GM21576 (cell line): ENCODE measurements at regions not wholly inside any gene's neighbourhood (a gene's known extent, or its start where the extent isn't known, plus 50 kb on each side); places are given as distances from the start of the nearest gene placed in this dataset.
"Not testable (repeated sequence)": the region's sequence is repeated elsewhere in the genome, so short reads cannot be mapped to it uniquely, and the experiment has no call there.

Source experiments
- ATAC-seq: cut with Tn5 transposase; IDR thresholded peaks from one replicate; pipeline ENCODE4 v1.9.1; 2021; ENCODE audit warnings: mild to moderate bottlenecking, moderate library complexity; ENCODE audit not compliant: unreplicated experiment

GRCh38 chr7:93830141-93830925 lies 60.2 kb downstream of the TFPI2 start:
- ATAC-seq, result no peak

DNA sequence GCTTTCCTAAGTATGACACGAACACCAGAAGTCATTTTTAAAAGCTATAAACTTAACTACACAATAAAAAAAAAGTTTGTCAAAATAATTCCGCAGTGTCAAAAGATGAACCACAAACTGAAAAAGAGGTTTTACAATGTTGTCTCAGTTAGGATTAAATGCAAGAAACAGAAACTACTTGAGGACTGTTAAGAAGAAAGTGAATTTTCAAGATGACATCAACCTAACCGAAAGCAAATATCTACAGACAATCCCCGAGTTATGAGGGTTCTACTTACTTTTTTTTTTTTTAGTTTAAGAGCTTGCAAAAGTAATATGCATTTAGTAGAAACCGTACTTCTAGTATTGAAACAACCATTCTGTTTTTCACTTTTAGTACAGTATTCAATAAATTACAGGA lies 62.3 kb downstream of the TFPI2 start:
- ATAC-seq, result peak; percentile 77

DNA sequence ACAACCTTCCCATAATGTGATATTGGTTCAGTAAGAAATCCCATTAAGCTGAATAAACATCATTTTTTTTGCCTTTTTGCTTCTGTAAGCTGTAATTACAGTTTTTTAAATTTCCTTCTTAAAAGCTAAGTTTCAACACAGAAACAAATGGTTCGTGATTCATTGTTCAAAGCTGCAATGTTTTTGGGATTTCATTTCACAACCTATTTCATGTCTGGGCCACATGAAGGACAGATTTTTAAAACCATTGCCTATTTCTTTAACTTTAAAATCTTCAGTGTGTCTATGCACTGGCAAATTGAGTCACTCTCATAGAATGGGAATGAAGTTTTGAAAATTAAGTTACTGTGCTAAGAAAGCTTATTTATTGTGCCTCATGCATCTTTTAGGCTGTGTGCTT lies 66.9 kb downstream of the TFPI2 start:
- ATAC-seq, result no peak

DNA sequence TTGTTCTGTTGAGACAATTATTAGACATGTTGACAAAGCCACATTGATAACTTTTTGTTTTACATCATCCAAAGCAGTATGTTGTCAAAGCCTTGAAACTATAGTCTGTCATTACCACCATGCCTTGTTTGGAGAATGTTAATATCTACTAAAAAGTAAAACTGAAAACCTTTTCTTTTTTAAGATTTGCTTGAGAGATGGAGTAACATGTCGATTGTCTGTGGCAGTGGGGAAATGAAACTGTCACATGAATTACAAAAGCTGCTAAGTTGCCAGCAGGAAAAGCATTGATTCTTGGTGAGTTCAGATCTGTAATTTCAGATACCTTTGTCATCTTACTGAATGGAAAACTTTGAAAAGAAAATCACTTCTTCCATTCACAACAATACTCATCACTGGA lies 69.1 kb downstream of the TFPI2 start:
- peak; percentile 59 for ATAC-seq

- ATAC-seq, result no peak
Observed at GRCh38 chr7:93819699-93820098, 70.9 kb downstream of the TFPI2 start.

GRCh38 chr7:93817526-93817925 lies 73.0 kb downstream of the TFPI2 start:
- no peak for ATAC-seq

GRCh38 chr7:93817004-93817403 lies 73.5 kb downstream of the TFPI2 start:
- ATAC-seq, result no peak

DNA sequence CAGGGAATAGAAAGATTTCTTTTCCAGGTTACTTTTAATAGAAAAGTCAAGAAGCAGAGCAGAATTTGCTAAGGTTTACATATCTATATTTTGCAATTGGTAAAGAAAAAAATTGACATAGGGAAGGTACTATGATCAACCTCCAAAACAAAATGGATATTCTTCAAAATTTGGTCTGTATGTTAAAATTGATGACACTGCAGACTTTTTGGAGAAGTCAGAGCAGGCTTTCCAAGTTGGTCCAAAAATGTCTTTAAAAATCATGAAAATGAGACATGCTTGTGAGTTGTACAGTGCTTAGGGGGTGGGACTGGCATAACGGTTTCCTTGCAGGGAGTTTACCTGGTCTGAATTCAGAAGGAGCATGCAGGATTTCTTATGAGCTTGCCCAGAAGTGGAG lies 77.0 kb downstream of the TFPI2 start:
- no peak for ATAC-seq

- ATAC-seq, result no peak
Observed at GRCh38 chr7:93812061-93812460, 78.5 kb downstream of the TFPI2 start.

DNA sequence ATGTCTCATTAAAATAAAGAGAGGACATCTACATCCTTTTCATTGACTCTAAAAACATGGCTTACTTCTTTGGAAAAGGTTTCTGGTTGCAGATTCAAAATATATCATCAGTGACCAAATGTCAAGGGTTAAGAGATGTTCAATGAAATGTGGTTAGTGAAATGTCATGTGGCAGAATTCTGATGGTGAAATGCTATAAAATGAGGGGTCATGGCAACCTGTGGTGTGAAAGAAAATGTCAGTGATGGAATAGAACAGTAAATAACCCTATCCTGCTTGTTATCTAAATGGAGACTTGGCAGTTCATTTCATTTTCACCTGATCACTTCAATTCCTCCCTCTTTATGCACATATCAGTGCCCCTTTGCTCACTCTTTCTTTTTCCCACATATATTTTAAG lies 79.4 kb downstream of the TFPI2 start:
- no peak for ATAC-seq

GRCh38 chr7:93810561-93810960 lies 80.0 kb downstream of the TFPI2 start:
- no peak for ATAC-seq

GRCh38 chr7:93804726-93805125 lies 85.8 kb downstream of the TFPI2 start:
- ATAC-seq, result no peak

GRCh38 chr7:93799750-93800357 lies 90.7 kb downstream of the TFPI2 start:
- ATAC-seq, result no peak

GRCh38 chr7:93793084-93793697 lies 97.4 kb downstream of the TFPI2 start:
- not testable (repeated sequence) for ATAC-seq

DNA sequence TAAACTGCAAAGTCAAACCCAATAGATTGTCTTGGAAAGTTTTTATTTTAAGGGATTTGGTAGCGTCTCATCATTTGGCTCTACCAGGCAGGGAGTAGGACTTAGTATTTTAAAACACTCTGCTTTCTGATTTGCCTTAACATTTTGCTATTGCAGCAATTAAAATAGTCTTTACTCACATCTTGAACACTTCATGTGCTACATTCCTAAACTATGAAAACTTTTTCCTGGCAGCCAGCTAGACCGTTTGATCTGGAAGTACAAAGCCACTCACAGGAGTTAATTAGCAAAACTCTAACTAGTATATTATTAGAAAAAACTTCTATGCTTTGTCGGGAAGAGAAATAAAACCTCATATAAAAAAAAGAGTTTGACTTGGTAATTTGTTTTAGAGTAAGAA lies 111.4 kb downstream of the TFPI2 start:
- ATAC-seq, result no peak

- ATAC-seq, result no peak
Observed at GRCh38 chr7:93778384-93778783, 112.2 kb downstream of the TFPI2 start.

DNA sequence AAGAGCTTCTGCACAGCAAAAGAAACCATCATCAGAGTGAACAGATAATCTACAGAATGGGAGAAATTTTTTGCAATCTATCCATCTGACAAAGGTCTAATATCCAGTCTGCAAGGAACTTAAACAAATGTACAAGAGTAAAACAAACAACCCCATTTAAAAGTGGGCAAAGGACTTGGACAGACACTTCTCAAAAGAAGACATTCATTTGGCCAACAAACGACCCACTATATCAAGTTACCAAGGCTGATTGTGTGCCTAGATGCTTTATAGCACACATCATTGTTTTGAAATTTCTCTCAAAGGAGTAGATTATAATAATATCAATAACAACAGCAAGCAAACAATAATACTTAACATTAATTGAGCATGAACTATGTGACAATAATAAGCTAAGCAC lies 117.1 kb downstream of the TFPI2 start:
- no peak for ATAC-seq

GRCh38 chr7:93765475-93765874 lies 125.1 kb downstream of the TFPI2 start:
- no peak for ATAC-seq

GRCh38 chr7:93758631-93759030 lies 131.9 kb downstream of the TFPI2 start:
- no peak for ATAC-seq

GRCh38 chr7:93757426-93757825 lies 133.1 kb downstream of the TFPI2 start:
- ATAC-seq, result no peak

DNA sequence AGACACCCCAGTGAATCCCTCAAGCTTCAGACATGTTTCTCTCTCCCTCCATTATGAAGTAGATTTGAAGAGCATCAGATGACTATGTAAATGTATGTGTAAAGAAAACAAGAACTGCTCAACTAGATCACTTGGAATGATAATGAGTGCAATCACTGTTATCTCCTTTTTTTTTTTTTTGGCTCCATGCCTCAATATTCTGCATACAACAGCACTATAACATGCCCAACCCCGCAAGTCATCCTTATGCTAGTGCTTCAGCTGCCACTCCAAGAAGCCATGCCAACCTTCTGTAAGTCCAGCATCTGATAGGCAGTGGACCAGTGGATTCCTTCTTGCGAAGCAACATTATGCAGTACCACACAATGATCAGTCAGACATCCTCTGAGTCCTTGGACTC lies 133.7 kb downstream of the TFPI2 start:
- ATAC-seq, result no peak

GRCh38 chr7:93751421-93751820 lies 139.1 kb downstream of the TFPI2 start:
- ATAC-seq, result no peak
